ENCODE measurements at regions not wholly inside any gene's neighbourhood (a gene's known extent, or its start where the extent isn't known, plus 50 kb on each side); places are given as distances from the start of the nearest gene placed in this dataset.

- WGBS, 2 donors, result 80 to 84% methylated on average over 12 of the region's 13 CpGs
- Histone ChIP-seq H3K4me3 (no peak overlapping the region), H3K4me1 (peaks cover 18% of the 10 kb centered on the region), H3K27me3 (peaks cover 0 to 7% of the 10 kb centered on the region in 2 donors), H3K27ac (no peak overlapping the region), H3K9me3 (no peaks in the 10 kb centered on the region), H3K36me3 (replicated peaks in 1 of 2; ENCODE audit: insufficient read depth in 1 of 2, low read depth in 2 of 2) (no peaks in the 10 kb centered on the region)
- TF ChIP-seq POLR2A (IDR thresholded peaks at IDR 0.05) (no peak), CTCF (IDR thresholded peaks at IDR 0.05) (no peak)
- ATAC-seq (no peak), DNase-seq (no peak)
- intact Hi-C loops (cut with DNase I), result no loop called here
Observed at GRCh38 chr1:5597171-5597850, 394.9 kb downstream of the NPHP4 start.

- WGBS, 2 donors, result 65 to 78% methylated on average over 5 to 8 of the region's 8 CpGs
- H3K27ac ChIP-seq, result no peak overlapping the region
- no peak for ATAC-seq
Observed at GRCh38 chr1:5596651-5597050, 395.6 kb downstream of the NPHP4 start.

GRCh38 chr1:5595531-5596170, 396.6 kb downstream of the NPHP4 start:
- H3K4me1 ChIP-seq, result peaks cover 18% of the 10 kb centered on the region
- TF ChIP-seq POLR2A (IDR thresholded peaks at IDR 0.05) (no peak), CTCF (IDR thresholded peaks at IDR 0.05) (no peak)
- peaks cover 0 to 5% (median 0%) of the 10 kb centered on the region in 3 donors for H3K9me3 ChIP-seq
- no peak overlapping the region for H3K4me3 ChIP-seq
- no peak for ATAC-seq
- WGBS, 2 donors, result 82 to 85% methylated on average over 14 to 17 of the region's 17 CpGs
- no peaks in the 10 kb centered on the region for H3K36me3 ChIP-seq (replicated peaks in 1 of 2; ENCODE audit: insufficient read depth in 1 of 2, low read depth in 2 of 2)
- no peak for DNase-seq
- no peaks in the 10 kb centered on the region for H3K27me3 ChIP-seq
- intact Hi-C loops (cut with DNase I), result no loop called here
- no peak overlapping the region for H3K27ac ChIP-seq

More at GRCh38 chr1:5596651-5597050, 395.6 kb downstream of the NPHP4 start:
- TF ChIP-seq CTCF (IDR thresholded peaks at IDR 0.05) (no peak), POLR2A (IDR thresholded peaks at IDR 0.05) (no peak)
- Histone ChIP-seq H3K36me3 (replicated peaks in 1 of 2; ENCODE audit: insufficient read depth in 1 of 2, low read depth in 2 of 2) (no peaks in the 10 kb centered on the region), H3K4me3 (no peak overlapping the region), H3K4me1 (peaks cover 18% of the 10 kb centered on the region), H3K9me3 (no peaks in the 10 kb centered on the region), H3K27me3 (peaks cover 0 to 4% of the 10 kb centered on the region in 2 donors)
- intact Hi-C loops (cut with DNase I), result no loop called here
- no peak for DNase-seq

- DNase-seq (no peak), ATAC-seq (no peak)
- Histone ChIP-seq H3K9me3 (peaks cover 0 to 5% (median 0%) of the 10 kb centered on the region in 3 donors), H3K4me3 (no peak overlapping the region), H3K36me3 (replicated peaks in 1 of 2; ENCODE audit: insufficient read depth in 1 of 2, low read depth in 2 of 2) (no peaks in the 10 kb centered on the region), H3K4me1 (peaks cover 18% of the 10 kb centered on the region), H3K27ac (no peak overlapping the region), H3K27me3 (no peaks in the 10 kb centered on the region)
- intact Hi-C loops (cut with DNase I), result no loop called here
- TF ChIP-seq POLR2A (IDR thresholded peaks at IDR 0.05) (no peak), CTCF (IDR thresholded peaks at IDR 0.05) (no peak)
- 57 to 69% methylated on average over 12 to 18 of the region's 18 CpGs for WGBS, 2 donors
Observed at GRCh38 chr1:5594056-5594956, 397.9 kb downstream of the NPHP4 start.

Measured in body of pancreas (tissue), 4 donors.